Right lung (tissue), 2 donors: ENCODE measurements at regions not wholly inside any gene's neighbourhood (a gene's known extent, or its start where the extent isn't known, plus 50 kb on each side); places are given as distances from the start of the nearest gene placed in this dataset.

Source experiments
- DNase-seq, 2 donors: peaks; one replicate each; pipeline ENCODE4 v3.0.0-alpha.2; 2013

DNA sequence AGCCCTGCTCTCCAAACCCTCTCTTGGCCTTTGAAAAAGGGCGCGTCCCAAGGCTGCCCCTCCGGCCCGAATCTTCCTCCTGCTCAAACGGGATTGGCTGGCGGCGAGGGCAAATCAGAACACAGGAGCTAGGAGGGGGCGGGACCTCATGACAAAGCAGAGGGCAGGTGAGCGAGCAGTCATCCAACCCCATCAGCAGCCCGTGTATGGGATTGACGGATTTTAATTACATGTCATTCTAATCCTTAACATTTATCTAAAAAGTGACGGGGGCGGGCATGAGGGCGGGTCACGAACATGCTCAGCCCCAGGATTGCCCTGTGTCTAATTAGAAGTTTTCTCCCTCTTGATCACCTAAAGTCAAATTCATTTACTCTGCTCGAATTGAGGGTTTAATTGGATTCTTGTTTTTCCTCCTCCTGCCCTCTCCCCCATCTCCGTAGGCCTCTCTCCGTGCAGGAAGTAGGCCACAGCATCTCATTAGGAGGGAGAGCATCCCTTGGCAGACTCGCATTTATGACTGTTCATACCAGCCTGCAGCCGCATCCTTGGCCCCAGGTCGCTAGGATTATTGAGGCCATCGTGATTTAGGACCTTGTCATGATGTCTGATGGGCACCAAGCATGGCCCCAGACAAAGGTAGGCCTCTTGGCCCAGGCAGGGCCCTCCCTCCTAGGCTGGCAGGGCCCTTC is 147.1 kb downstream of the CHST1 start:
- no peak for DNase-seq

DNA sequence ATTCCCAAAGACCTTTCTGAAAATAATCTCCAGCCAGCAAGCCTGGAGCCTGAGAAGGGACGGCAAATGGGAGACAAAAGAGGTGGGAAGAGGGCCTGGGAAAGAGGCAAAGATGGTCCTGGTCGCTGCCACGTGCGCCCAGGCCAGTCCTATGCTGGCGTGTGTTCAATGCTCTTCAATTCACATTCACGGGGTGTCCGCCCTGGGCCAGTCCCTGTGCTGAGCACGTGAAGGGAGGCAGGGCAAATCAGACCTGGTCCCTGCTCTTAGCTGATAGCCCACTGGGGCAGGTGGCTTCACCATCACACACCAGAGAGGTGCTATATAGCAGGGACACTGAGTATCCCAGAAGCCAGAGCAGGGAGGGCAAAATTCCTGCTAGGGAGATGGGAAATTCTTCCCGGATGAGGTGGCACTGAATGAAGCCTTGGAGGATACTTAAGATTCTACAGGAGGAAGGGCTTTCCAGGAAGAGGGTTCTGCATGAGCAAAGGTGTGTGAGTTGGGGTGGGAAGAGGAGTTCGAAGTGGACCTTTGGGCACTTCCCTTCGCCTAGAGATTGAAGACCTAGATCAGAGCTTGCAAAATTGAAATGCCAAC is 148.2 kb downstream of the CHST1 start:
- DNase-seq: no peak

DNA sequence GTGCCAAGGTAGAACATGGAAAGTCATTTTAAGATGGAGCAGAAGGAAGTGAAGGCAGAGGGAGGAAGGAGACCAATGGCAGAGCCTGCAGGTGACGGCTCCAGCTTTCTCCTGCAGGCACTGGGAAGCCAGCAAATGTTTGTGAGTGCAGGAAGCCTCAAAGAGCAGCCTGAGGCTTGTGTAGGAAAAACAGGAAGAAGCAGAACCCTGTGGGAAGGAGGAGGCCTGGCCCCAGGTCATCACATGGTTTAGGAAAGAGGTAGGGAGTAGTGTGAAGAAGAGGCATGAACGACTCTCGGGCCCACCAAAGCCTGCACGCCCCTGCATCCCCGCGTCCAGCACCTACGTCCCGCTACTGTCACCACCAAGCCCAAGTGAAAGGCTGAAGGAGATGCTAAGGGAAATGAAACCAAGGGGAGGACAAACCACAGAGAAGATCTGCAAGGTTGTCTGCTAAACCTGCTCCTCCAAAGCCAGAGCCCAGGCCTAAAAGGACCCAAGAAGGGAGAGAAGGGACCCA is 151.5 kb downstream of the CHST1 start:
- DNase-seq: no peak

DNA sequence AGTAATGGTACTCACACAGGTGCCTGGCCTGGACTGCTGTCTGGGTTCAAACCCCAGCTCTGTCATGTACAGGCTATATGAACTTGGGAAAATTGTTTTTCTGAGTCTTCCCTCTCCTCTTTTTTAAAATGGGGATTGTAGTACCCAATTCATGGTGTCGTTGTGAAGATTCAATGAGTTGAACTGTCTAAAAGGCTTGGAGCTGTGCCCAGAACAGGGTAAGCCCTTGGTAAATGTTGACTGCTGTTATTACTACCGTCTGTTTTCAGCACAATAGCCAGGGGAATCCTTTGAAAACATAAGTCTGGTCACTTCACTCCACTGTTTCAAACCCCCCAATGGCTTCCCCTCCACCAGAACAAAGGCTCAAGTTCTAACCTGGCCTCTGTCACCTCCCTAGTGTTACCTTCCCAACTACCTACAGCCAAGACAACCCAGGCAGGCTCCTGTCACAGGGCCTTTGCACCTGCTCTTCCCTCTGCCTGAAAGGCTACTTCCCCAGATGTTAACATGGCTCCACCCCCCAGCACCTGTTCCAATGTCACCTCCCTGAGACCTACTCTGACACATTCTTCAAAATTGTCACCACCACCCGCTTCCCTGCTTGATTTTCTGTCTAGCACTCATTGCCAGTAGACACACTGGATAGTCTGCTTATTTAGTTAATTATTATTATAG is 152.8 kb downstream of the CHST1 start:
- no peak for DNase-seq

GRCh38 chr11:45511566-45511965 is 153.9 kb downstream of the CHST1 start:
- DNase-seq: no peak

- no peak for DNase-seq
Observed at GRCh38 chr11:45507916-45508315, 157.5 kb downstream of the CHST1 start.

- no peak for DNase-seq
Observed at GRCh38 chr11:45503311-45503710, 162.1 kb downstream of the CHST1 start.

- no peak for DNase-seq
Observed at GRCh38 chr11:45502226-45502545, 163.2 kb downstream of the CHST1 start.

DNA sequence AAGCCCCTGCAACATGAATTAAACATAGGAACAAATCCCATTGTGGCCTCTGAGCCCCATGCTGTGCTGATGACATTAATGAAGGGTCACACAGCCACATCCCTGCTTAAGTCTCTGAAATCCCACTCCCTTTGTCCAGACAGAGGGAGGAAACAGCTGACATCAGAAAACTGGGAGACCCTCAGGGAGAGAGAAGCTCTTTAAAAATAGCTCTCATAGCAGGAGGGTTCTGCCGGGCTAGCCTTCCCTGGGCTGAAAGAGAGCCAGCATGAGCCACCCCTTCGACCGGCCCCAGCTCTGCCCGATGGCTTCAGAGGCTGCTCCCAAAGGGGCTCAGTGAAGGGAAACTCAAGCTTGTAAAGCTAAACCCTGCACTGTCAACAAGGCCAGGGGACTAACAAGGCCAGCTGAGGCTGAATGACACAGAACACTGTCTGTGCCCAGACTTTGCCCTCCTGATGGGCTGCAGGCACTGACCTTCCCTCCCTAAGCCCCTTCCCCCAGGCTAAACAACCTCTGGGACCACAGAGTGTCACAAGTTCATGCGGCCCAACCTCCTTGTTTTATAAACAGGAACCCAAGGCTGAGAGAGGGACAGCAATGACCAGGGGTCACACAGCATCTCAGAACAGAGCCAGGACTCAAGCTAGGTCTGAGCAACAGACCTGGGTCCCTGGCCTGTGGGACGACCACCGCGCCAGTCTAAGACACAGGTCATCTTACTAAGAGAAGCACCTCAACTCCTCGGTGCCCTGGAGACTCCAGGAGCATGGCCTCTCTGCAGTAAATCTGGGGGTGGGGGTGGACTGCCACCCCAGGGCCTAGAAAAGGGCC is 163.8 kb downstream of the CHST1 start:
- DNase-seq: no peak

GRCh38 chr11:45500451-45500850 is 165.0 kb downstream of the CHST1 start:
- DNase-seq: peak in 1 of 2 donors; percentile 25

DNA sequence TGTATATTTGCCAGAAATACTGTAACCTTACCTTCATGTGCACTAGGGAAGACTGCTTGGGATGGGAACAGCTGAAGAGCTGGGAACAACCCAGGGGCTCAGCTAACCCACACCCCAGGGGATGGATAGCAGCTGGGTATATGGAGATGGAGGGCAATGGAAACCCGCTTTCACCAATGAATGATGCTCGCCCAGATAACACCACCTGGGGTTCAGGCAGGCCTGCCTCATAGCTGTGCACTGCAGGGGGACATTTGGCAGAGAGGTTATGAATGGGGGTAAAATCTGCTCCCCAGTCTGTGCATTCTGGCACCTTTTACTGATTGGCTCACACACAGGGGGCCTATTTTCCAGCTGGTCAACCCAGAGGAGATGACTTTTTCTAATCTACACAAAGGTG is 170.7 kb downstream of the CHST1 start:
- DNase-seq: no peak

DNA sequence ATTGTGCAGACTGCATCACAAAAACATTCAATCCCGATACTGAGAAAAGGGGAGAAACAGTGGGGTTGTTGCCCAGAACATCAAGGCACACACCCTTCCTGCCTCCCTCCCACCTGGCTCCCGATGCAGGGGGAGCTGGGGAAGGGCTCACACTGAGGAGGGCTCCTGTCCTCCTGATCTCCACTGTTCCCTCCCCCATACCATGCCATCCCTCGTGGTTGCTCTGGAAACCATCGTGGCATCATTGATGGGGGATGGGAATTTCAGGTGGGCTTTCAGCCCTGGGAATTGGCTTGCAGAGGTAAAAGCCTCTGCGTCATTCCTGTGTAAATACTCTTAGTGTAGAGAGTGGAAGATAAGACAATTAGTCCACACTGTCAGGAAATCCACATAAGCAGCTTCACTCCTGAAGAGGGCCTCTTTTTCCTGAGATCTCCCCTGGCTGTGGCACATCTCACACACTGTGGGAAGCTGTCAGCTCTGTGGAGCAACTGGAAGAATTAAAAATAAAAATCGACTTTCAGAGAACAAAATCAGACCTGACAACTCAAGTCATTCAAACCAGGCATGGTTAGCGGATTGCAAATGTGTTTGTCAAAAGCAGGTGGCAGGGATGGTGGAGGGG is 176.0 kb downstream of the CHST1 start:
- DNase-seq: no peak

DNA sequence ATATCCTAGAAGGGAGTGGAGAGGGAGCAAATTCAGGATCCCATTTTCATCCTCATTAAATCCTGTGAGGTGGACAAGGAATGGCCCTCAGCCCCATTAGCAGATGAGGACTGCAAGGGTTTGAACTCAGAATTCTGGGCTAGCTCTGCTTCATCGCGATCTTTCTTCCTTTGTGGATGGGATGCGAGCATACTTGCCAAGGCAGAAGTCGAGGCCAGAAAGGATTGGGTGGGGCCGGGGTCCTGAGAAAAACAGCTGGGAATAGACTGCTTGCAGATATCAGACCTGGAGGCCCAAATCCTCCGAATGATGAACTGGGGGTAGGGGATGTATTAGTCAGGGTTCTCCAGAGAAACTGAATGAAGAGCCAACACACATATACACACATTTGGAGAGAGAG is 179.0 kb downstream of the CHST1 start:
- DNase-seq: no peak

DNA sequence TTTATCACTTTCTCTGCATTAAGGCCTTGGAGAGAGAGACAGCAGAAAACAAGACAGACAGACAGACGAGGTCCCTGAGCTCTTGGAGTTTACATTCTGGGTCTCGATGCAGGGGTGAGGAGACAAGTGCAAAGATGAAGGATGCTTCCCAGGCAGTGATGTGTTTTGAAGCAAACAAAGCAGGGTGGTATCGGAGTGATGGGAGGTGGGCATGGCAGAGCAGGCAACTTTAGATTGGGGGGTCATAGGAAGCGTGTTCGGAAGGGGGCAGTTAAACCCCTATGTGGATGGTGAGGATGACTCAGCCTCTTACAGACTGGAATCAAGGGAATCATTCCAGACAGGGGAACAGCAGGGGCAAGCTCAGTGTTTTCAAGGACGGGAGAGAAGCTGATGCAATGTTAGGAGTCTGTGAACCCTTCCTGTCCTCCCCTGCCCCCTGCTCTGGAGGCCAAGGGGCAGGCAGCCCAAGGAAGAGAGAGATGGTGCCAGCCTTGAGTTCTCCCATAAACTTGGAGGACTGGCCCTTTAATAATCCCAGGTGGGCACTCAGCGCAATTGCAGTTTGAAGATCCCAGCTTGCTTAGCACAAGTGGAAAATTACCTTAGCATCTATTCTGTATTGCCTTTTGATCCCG is 180.2 kb downstream of the CHST1 start:
- no peak for DNase-seq

DNA sequence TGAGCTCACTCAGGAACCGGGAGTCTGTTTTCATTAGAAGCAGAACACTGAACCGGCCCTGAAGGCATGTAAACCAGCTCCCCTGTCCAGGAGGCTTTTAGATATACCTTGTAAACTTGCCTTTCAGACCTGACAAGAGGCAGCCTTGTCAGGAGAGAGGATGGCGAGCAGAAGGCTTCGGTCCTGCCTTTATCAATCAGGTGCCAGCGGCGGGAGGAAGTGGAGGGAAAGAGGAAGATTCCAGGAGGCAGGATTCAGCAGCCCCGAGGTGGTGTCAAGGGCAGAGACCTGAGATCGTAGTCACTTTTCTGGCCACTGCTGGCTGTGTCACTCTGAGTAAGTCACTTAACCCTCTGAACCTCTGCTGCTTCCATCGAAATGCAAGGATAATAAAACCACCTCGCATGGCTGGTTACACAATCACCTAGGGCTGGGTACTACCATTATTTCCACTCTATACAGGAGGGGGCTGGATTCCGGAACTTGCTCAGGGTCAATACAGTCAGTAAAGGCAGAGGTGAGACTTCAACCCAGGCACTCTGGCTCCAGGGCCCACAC is 181.0 kb downstream of the CHST1 start:
- DNase-seq: no peak

GRCh38 chr11:45483416-45483815 is 182.0 kb downstream of the CHST1 start:
- DNase-seq: no peak

DNA sequence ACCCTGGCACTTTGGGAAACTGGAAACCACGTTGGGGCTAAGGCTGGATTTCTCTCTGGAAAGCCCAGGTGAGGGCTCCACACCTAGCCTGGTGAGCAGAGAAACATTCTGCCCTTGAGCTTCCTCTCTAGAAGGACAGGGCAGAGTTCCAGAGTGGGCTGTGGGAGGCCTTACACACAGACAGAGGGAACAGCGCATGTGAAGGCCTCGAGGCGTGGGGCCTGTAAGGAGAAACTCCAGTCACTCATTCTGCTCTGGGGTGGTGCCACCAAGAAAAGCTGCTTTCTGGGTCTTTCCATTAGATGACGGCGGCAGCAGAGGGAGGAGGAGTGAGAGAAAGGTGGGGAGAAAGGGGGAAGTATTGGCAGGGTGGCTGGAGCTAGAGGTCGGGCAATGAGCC is 183.1 kb downstream of the CHST1 start:
- DNase-seq: no peak

GRCh38 chr11:45481026-45481425 is 184.4 kb downstream of the CHST1 start:
- no peak for DNase-seq

DNA sequence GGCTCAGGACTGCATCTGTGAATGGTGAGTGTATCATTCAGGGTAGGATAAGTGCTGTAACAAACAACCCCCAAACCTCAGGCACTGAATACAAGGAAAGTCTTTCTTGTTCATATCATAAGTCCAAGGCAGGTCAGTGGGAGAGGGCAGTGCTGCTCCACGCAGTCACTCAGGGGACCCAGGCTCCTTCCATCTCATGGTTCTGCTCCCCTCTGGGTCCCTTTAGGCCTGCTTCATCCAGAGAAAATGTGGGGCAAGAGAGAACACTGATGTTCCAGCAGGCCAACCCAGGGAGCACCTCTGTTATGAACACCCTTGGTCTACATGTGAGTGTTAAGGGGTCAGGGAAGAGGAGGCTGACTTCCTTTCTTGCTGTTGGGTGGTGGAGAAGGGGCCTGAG is 187.8 kb downstream of the CHST1 start:
- no peak for DNase-seq

- no peak for DNase-seq
Observed at GRCh38 chr11:45476126-45476525, 189.3 kb downstream of the CHST1 start.

DNA sequence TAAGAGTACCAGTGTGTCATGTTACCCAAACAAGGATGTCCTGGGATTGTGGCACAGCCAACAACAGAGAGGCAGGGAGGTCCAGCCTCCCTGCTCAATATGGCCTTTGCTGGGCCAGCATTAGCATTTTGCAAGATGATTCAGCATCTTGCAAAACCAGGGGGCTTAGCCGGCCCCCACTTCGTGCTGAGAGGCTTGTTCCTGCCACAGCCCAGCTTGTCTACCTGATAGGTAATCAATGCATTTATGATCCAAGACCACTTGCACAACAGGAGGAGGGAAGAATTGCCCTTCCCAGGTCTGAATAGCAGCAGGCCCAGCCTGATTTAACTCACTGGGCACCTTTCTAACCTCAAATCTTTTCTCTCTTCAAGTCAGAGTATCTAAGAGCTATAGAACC is 189.0 kb upstream of the SYT13 start:
- no peak for DNase-seq
